ENCODE measurements at regions not wholly inside any gene's neighbourhood (a gene's known extent, or its start where the extent isn't known, plus 50 kb on each side); places are given as distances from the start of the nearest gene placed in this dataset.

GRCh38 chr7:136807598-136807997 lies 60.9 kb upstream of the CHRM2 start:
- H3K27me3 Mint-ChIP-seq, result no peaks in the 10 kb centered on the region
- POLR2A ChIA-PET, result no interaction called here
- no peak overlapping the region for H3K9ac ChIP-seq (ENCODE audit: low read length)

GRCh38 chr7:136803028-136803427 lies 65.4 kb upstream of the CHRM2 start:
- no peak overlapping the region for H3K27ac Mint-ChIP-seq
- intact Hi-C loops (cut with micrococcal nuclease), result no loop called here
- H3K4me3 ChIP-seq (ENCODE audit: control extremely low read depth in 1 of 5, extremely low read depth in 1 of 5, insufficient read depth in 1 of 5, low read depth in 2 of 5, low read length in 4 of 5), result no peak overlapping the region
- no peak for TF ChIP-seq EZH2 (IDR thresholded peaks at IDR 0.05; ENCODE audit: borderline replicate concordance, insufficient read depth, low read depth, low read length, poor library complexity, severe bottlenecking)
- no peak for TF ChIP-seq CTCF (IDR thresholded peaks at IDR 0.05)
- no peak overlapping the region for H3K4me3 Mint-ChIP-seq
- H3K27me3 ChIP-seq (replicated peaks in 1 of 4; ENCODE audit: control extremely low read depth in 1 of 4, control insufficient read depth in 3 of 4, insufficient read depth in 4 of 4, low read length in 3 of 4), result no peaks in the 10 kb centered on the region
- DNase-seq, result no peak
- H3K9ac ChIP-seq (ENCODE audit: low read length), result no peak overlapping the region
- H3K4me1 Mint-ChIP-seq, result no peaks in the 10 kb centered on the region
- H3K27me3 Mint-ChIP-seq, result no peaks in the 10 kb centered on the region
- peaks cover 0 to 5% (median 0%) of the 10 kb centered on the region in 3 donors for H3K9me3 ChIP-seq (ENCODE audit: control extremely low read depth in 1 of 3, control insufficient read depth in 2 of 3, insufficient read depth in 1 of 3, low read length in 2 of 3)
- WGBS (ENCODE audit: insufficient coverage), result no CpG with 5 or more reads among the region's 2 CpGs
- no peaks in the 10 kb centered on the region for H3K79me2 ChIP-seq (ENCODE audit: control insufficient read depth, insufficient read depth, low read length)
- ATAC-seq (ENCODE audit: low read depth), result no peak
- H4K20me1 ChIP-seq (ENCODE audit: control insufficient read depth, insufficient read depth, low read length, poor library complexity, severe bottlenecking), result no peaks in the 10 kb centered on the region
- CTCF ChIA-PET, result no interaction called here
- H3K4me1 ChIP-seq (ENCODE audit: control insufficient read depth in 2 of 2, insufficient read depth in 2 of 2, low read length in 2 of 2), result no peaks in the 10 kb centered on the region
- POLR2A ChIA-PET, result no interaction called here
- H3K9me3 Mint-ChIP-seq (ENCODE audit: insufficient read depth), result peaks cover 4% of the 10 kb centered on the region
- no peak overlapping the region for H3K4me2 ChIP-seq (replicated peaks; ENCODE audit: low read depth, low read length, poor library complexity, severe bottlenecking)
- no peak overlapping the region for H3K27ac ChIP-seq (ENCODE audit: low read length in 2 of 2)
- H2AFZ ChIP-seq (ENCODE audit: insufficient read depth, low read depth, low read length, poor library complexity, severe bottlenecking), result no peak overlapping the region
- H3K36me3 ChIP-seq (replicated peaks in 1 of 2; ENCODE audit: control extremely low read depth in 1 of 2, control insufficient read depth in 1 of 2, extremely low read depth in 1 of 2, insufficient read depth in 2 of 2, low read length in 1 of 2), result no peaks in the 10 kb centered on the region

More at GRCh38 chr7:136807598-136807997, 60.9 kb upstream of the CHRM2 start:
- Histone ChIP-seq H3K27ac (ENCODE audit: low read length in 2 of 2) (no peak overlapping the region), H3K79me2 (ENCODE audit: control insufficient read depth, insufficient read depth, low read length) (no peaks in the 10 kb centered on the region), H3K27me3 (replicated peaks in 1 of 4; ENCODE audit: control extremely low read depth in 1 of 4, control insufficient read depth in 3 of 4, insufficient read depth in 4 of 4, low read length in 3 of 4) (no peaks in the 10 kb centered on the region), H3K4me2 (replicated peaks; ENCODE audit: low read depth, low read length, poor library complexity, severe bottlenecking) (no peak overlapping the region), H3K36me3 (replicated peaks in 1 of 2; ENCODE audit: control extremely low read depth in 1 of 2, control insufficient read depth in 1 of 2, extremely low read depth in 1 of 2, insufficient read depth in 2 of 2, low read length in 1 of 2) (no peaks in the 10 kb centered on the region), H3K4me3 (ENCODE audit: control extremely low read depth in 1 of 5, extremely low read depth in 1 of 5, insufficient read depth in 1 of 5, low read depth in 2 of 5, low read length in 4 of 5) (no peak overlapping the region), H4K20me1 (ENCODE audit: control insufficient read depth, insufficient read depth, low read length, poor library complexity, severe bottlenecking) (no peaks in the 10 kb centered on the region), H3K4me1 (ENCODE audit: control insufficient read depth in 2 of 2, insufficient read depth in 2 of 2, low read length in 2 of 2) (no peaks in the 10 kb centered on the region), H2AFZ (ENCODE audit: insufficient read depth, low read depth, low read length, poor library complexity, severe bottlenecking) (no peak overlapping the region), H3K9me3 (ENCODE audit: control extremely low read depth in 1 of 3, control insufficient read depth in 2 of 3, insufficient read depth in 1 of 3, low read length in 2 of 3) (peaks cover 0 to 9% (median 0%) of the 10 kb centered on the region in 3 donors)
- no peak for TF ChIP-seq EZH2 (IDR thresholded peaks at IDR 0.05; ENCODE audit: borderline replicate concordance, insufficient read depth, low read depth, low read length, poor library complexity, severe bottlenecking)
- TF ChIP-seq CTCF (IDR thresholded peaks at IDR 0.05), result no peak
- Mint-ChIP-seq H3K27ac (no peak overlapping the region), H3K4me1 (no peaks in the 10 kb centered on the region), H3K4me3 (no peak overlapping the region), H3K9me3 (ENCODE audit: insufficient read depth) (peaks cover 7% of the 10 kb centered on the region)
- intact Hi-C loops (cut with micrococcal nuclease), result no loop called here
- CTCF ChIA-PET, result no interaction called here
- ATAC-seq (ENCODE audit: low read depth) (no peak), DNase-seq (no peak)
- WGBS (ENCODE audit: insufficient coverage), result no CpG with 5 or more reads among the region's 1 CpG

Measured in B cell (primary cell).